SJSA1 (cell line): ENCODE measurements at regions not wholly inside any gene's neighbourhood (a gene's known extent, or its start where the extent isn't known, plus 50 kb on each side); places are given as distances from the start of the nearest gene placed in this dataset.

Experiments used
- DNase-seq, 2 experiments: peaks; one replicate each; pipeline ENCODE4 v3.0.0-alpha.2; 2015 to 2020; ENCODE audit warnings: low spot score in 2 of 2, low read depth in 1 of 2
- H3K27ac ChIP-seq: fragments of 250-450 bp; sonication (Bioruptor Pico); 2 replicates; pipeline ENCODE4 v1.5.1; 2020; ENCODE audit warnings: mild to moderate bottlenecking, moderate library complexity
- H3K27me3 ChIP-seq: fragments of 250-450 bp; sonication (Bioruptor Pico); replicated peaks from 2 replicates; pipeline ENCODE4 v1.5.1; 2020; ENCODE audit warnings: mild to moderate bottlenecking, moderate library complexity
- H3K36me3 ChIP-seq: fragments of 250-450 bp; sonication (Bioruptor Pico); 2 replicates; pipeline ENCODE4 v1.5.1; 2020; ENCODE audit warnings: mild to moderate bottlenecking
- H3K4me1 ChIP-seq: fragments of 250-450 bp; sonication (Bioruptor Pico); replicated peaks from 2 replicates; pipeline ENCODE4 v1.6.1; 2021; ENCODE audit warnings: mild to moderate bottlenecking
- H3K4me3 ChIP-seq: fragments of 250-450 bp; sonication (Bioruptor Pico); 2 replicates; pipeline ENCODE4 v1.5.1; 2020; ENCODE audit warnings: mild to moderate bottlenecking
- H3K9me3 ChIP-seq: fragments of 250-450 bp; sonication (Bioruptor Pico); replicated peaks from 2 replicates; pipeline ENCODE4 v1.5.1; 2020; ENCODE audit warnings: mild to moderate bottlenecking

GRCh38 chr4:79645942-79646341 is 237.9 kb upstream of the GK2 start:
- Histone ChIP-seq H3K36me3 (no peaks in the 10 kb centered on the region), H3K27ac (no peak overlapping the region), H3K4me1 (peaks cover 4% of the 10 kb centered on the region; the same call in 1 of the 2 replicates), H3K9me3 (no peaks in the 10 kb centered on the region), H3K27me3 (no peaks in the 10 kb centered on the region), H3K4me3 (no peak overlapping the region)
- no peak for DNase-seq

GRCh38 chr4:79638735-79639134 is 230.7 kb upstream of the GK2 start:
- Histone ChIP-seq H3K4me3 (no peak overlapping the region), H3K36me3 (no peaks in the 10 kb centered on the region), H3K9me3 (no peaks in the 10 kb centered on the region), H3K27me3 (no peaks in the 10 kb centered on the region), H3K27ac (no peak overlapping the region), H3K4me1 (no peaks in the 10 kb centered on the region)
- DNase-seq, result no peak

- no peak for DNase-seq
- no peak overlapping the region for H3K27ac ChIP-seq
Measured at GRCh38 chr4:79636991-79637390, 229.0 kb upstream of the GK2 start.

GRCh38 chr4:79634111-79634510 is 226.1 kb upstream of the GK2 start:
- H3K27me3 ChIP-seq, result no peaks in the 10 kb centered on the region
- H3K27ac ChIP-seq, result no peak overlapping the region
- H3K4me3 ChIP-seq, result no peak overlapping the region
- DNase-seq, result no peak
- H3K4me1 ChIP-seq, result no peaks in the 10 kb centered on the region
- no peaks in the 10 kb centered on the region for H3K36me3 ChIP-seq
- no peaks in the 10 kb centered on the region for H3K9me3 ChIP-seq

More at GRCh38 chr4:79636991-79637390, 229.0 kb upstream of the GK2 start:
- Histone ChIP-seq H3K27me3 (no peaks in the 10 kb centered on the region), H3K36me3 (no peaks in the 10 kb centered on the region), H3K4me3 (no peak overlapping the region), H3K9me3 (no peaks in the 10 kb centered on the region), H3K4me1 (no peaks in the 10 kb centered on the region)

- Histone ChIP-seq H3K4me1 (no peaks in the 10 kb centered on the region), H3K9me3 (no peaks in the 10 kb centered on the region), H3K27ac (no peak overlapping the region), H3K36me3 (no peaks in the 10 kb centered on the region), H3K4me3 (no peak overlapping the region), H3K27me3 (no peaks in the 10 kb centered on the region)
- no peak for DNase-seq
Measured at GRCh38 chr4:79632114-79632513, 224.1 kb upstream of the GK2 start.

- no peak overlapping the region for H3K4me3 ChIP-seq
Measured at GRCh38 chr4:79626611-79627010, 218.6 kb upstream of the GK2 start.

GRCh38 chr4:79626101-79626500 is 218.1 kb upstream of the GK2 start:
- H3K27ac ChIP-seq, result no peak overlapping the region
- H3K36me3 ChIP-seq, result no peaks in the 10 kb centered on the region
- H3K4me3 ChIP-seq, result peak overlapping the region; percentile 10
- DNase-seq, result no peak
- H3K9me3 ChIP-seq, result no peaks in the 10 kb centered on the region
- H3K4me1 ChIP-seq, result no peaks in the 10 kb centered on the region
- no peaks in the 10 kb centered on the region for H3K27me3 ChIP-seq

More at GRCh38 chr4:79626611-79627010, 218.6 kb upstream of the GK2 start:
- no peak for DNase-seq
- Histone ChIP-seq H3K4me1 (no peaks in the 10 kb centered on the region), H3K36me3 (no peaks in the 10 kb centered on the region), H3K27me3 (no peaks in the 10 kb centered on the region), H3K27ac (no peak overlapping the region), H3K9me3 (no peaks in the 10 kb centered on the region)

GRCh38 chr4:79625361-79625760 is 217.3 kb upstream of the GK2 start:
- DNase-seq, result no peak
- H3K27me3 ChIP-seq, result no peaks in the 10 kb centered on the region
- H3K4me3 ChIP-seq, result no peak overlapping the region
- no peaks in the 10 kb centered on the region for H3K9me3 ChIP-seq
- no peaks in the 10 kb centered on the region for H3K4me1 ChIP-seq
- H3K36me3 ChIP-seq, result no peaks in the 10 kb centered on the region
- H3K27ac ChIP-seq, result no peak overlapping the region

- Histone ChIP-seq H3K27ac (no peak overlapping the region), H3K9me3 (no peaks in the 10 kb centered on the region), H3K27me3 (no peaks in the 10 kb centered on the region), H3K4me1 (no peaks in the 10 kb centered on the region), H3K36me3 (no peaks in the 10 kb centered on the region), H3K4me3 (no peak overlapping the region)
- DNase-seq, result no peak
Measured at GRCh38 chr4:79623021-79623870, 215.2 kb upstream of the GK2 start.

GRCh38 chr4:79621061-79621460 is 213.0 kb upstream of the GK2 start:
- Histone ChIP-seq H3K27me3 (no peaks in the 10 kb centered on the region), H3K9me3 (no peaks in the 10 kb centered on the region), H3K4me1 (no peaks in the 10 kb centered on the region), H3K36me3 (no peaks in the 10 kb centered on the region), H3K27ac (no peak overlapping the region), H3K4me3 (no peak overlapping the region)
- no peak for DNase-seq

GRCh38 chr4:79620617-79621016 is 212.6 kb upstream of the GK2 start:
- Histone ChIP-seq H3K4me1 (no peaks in the 10 kb centered on the region), H3K27me3 (no peaks in the 10 kb centered on the region), H3K4me3 (no peak overlapping the region), H3K36me3 (no peaks in the 10 kb centered on the region), H3K9me3 (no peaks in the 10 kb centered on the region), H3K27ac (no peak overlapping the region)
- DNase-seq, result no peak

GRCh38 chr4:79613269-79613935 is 205.4 kb upstream of the GK2 start:
- no peaks in the 10 kb centered on the region for H3K4me1 ChIP-seq

GRCh38 chr4:79611026-79611425 is 203.0 kb upstream of the GK2 start:
- Histone ChIP-seq H3K27ac (no peak overlapping the region), H3K4me3 (no peak overlapping the region), H3K4me1 (no peaks in the 10 kb centered on the region), H3K9me3 (no peaks in the 10 kb centered on the region), H3K36me3 (no peaks in the 10 kb centered on the region), H3K27me3 (no peaks in the 10 kb centered on the region)
- no peak for DNase-seq

More at GRCh38 chr4:79613269-79613935, 205.4 kb upstream of the GK2 start:
- no peaks in the 10 kb centered on the region for H3K36me3 ChIP-seq
- H3K9me3 ChIP-seq, result no peaks in the 10 kb centered on the region
- no peak for DNase-seq
- H3K27ac ChIP-seq, result no peak overlapping the region
- no peaks in the 10 kb centered on the region for H3K27me3 ChIP-seq
- no peak overlapping the region for H3K4me3 ChIP-seq

GRCh38 chr4:79609817-79610216 is 201.8 kb upstream of the GK2 start:
- Histone ChIP-seq H3K36me3 (no peaks in the 10 kb centered on the region), H3K27me3 (no peaks in the 10 kb centered on the region), H3K27ac (no peak overlapping the region), H3K4me3 (no peak overlapping the region), H3K9me3 (no peaks in the 10 kb centered on the region), H3K4me1 (no peaks in the 10 kb centered on the region)
- no peak for DNase-seq
